GM18507 (cell line): ENCODE measurements at regions not wholly inside any gene's neighbourhood (a gene's known extent, or its start where the extent isn't known, plus 50 kb on each side); places are given as distances from the start of the nearest gene placed in this dataset.
"Not testable (repeated sequence)": the region's sequence is repeated elsewhere in the genome, so short reads cannot be mapped to it uniquely, and the experiment has no call there.

Experiments
- DNase-seq: peaks from one replicate; pipeline ENCODE4 v3.0.0; 2011; ENCODE audit warnings: low read depth; ENCODE audit not compliant: insufficient read length; ENCODE audit errors: extremely low spot score
- FAIRE-seq: peaks from 2 replicates; lab custom pipeline; 2011; peaks lifted over from hg19 to GRCh38; lab: Jason Lieb, UNC

DNA sequence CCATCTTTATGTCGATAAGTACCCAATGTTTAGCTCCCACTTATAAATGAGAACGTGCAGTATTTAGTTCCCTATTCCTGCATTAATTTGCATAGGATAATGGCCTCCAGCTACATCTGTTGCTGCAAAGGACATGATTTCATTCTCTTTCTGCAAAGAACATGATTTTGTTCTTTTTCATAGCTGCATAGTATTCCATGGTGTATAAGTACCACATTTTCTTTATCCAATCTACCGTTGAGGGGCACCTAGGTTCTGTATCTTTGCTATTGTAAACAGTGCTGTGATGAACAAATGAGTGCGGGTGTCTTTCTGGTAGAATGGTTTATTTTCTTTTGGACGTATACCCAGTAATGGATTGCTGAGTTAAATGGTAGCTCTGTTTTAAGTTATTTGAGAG lies 63.0 kb downstream of the HLX start:
- FAIRE-seq, result no peak
- DNase-seq, result no peak

DNA sequence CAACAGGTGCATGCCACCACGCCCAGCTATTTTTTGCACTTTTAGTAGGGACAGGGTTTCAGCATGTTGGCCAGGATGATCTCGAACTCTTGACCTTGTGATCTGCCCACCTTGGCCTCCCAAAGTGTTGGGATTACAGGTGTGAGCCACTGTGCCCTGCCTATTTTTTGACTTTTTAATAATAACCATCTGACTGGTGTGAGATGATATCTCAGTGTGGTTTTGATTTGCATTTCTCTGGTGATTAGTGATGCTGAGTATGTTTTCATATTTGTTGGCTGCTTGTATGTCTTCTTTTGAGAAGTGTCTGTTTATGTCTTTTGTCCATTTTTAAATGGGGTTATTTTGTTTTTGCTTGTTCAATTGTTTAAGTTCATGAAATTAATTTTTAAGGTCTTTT lies 63.7 kb downstream of the HLX start:
- not testable (repeated sequence) for FAIRE-seq, DNase-seq

DNA sequence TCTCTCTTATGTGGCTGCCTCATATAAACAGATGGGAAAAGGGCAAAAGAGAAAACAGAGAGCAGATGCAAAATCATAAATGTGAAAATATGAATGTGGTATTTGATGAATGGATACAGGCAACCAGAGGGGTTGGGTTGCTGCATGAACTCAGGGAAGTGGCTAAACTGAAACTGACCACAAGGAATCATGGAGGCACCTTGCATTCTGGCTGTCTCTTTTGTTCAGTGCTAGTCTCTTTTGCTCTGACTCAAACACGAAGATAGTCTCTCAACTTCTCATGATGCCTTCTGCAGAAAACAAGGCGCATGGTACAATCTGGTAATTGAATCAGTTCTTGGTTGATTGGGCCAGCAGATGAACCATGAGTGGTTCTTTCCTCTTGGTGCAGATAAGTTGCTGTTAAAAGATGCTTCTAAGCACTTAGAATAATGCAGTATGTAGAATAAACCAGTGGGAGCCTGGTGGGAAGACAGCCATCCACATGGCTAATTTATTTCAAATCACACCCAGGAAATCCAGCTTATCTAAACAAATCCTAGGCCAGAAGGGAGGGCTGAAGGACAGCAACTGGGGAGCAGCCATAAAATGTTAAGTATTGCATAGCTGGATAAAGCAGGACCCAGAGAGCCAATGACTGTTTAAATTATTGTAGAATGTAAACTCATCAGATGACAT lies 64.2 kb downstream of the HLX start:
- no peak for FAIRE-seq
- DNase-seq, result no peak

DNA sequence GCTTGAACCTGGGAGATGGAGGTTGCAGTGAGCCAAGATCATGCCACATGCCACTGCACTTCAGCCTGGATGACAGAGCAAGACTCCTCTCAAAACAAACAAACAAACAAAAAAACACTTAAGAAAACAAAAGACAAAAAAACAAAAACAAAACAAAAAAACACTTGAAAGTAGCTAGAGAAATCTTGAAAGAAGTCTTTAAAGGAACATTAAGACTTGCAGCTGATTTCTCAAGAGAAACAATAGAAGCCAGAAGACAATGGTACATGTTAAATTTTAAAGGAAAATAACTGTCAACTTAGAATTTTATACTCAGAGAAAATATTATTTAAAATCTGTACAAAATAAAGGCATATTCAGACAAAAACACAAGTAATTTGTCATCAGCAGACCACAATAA lies 71.3 kb downstream of the HLX start:
- DNase-seq (no peak), FAIRE-seq (no peak)

DNA sequence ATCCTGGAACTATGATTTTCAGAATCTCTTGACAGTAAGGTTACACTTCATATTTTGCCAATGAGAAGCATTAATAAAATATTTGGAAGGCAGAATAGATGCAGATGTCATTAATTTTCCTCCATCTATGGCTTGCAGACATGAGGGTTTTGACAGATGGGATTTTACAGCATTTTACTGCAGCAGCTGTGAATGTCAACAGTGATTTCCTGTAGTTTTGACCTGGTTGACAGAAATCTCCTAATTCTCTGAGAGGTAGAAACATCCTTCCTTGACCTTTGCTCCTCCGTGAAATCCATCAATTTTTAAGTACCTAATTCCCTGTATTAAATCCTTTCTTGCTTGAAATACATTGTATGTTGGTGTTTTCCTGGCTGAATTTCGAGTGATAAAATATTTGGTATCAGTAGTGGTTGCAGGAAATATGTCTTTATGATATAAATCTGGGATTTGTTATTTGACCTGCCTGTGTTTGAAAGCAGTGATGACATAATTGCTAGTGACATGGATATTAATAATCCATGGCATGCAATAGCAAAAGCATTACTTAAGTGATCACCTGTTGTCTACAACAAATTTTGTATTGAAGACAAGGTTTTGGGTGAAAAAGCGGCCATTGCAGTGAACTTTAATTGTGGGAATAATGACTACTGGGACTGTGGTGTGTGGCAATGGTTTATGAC lies 73.9 kb downstream of the HLX start:
- DNase-seq (no peak), FAIRE-seq (no peak)

DNA sequence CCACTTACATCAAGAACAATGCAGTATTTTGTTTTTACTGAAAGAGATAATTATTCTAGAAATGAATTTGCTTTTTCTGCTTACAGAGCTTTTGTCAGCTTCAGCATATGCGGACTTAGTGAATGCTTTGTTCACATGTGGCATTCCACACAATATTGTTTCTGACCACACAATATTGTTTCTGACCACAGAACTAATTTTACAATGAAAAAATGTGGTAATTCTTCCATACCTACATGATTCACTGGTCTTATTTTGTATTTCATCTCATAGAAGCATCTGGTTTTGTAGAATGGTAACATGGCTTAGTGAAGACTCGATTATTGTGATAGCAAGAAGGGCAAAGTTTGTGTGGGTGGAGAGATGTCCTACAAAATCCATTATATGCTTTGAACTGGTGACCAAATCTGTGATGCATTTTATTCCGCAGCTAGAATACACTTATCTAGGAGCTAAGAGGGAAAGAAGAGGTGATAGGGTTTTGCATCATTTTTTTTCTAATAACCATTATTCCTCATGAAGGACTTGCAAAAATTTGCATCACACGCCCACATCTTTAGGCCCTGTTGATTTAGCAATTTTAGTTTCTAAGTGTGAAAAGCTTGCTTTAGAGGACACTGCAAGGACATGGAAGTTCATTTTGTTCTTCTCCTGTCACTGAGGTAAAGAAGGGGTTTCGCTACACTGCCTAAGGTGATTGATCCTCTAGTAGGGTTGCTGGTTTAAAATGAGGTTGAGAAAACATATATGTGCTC lies 75.3 kb downstream of the HLX start:
- DNase-seq (no peak), FAIRE-seq (no peak)

DNA sequence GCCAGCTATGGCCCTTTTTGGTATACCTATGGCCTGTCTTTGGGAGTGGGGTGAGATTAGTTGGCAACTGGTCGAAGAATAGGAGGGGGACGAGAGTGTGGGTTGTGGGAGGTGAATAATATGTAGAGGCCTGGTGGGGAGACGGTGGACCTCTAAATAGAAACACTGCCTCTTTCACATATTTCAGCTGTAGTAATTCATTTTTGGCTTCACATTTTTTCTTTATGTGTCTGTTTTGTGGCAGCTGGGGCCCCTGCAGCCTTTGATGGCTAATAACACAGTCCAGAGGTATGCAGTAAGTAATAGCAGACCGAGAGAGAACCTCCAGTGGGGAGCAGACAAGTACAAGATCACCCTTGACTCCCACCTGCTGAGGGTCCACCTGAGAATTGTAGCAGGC lies 75.9 kb downstream of the HLX start:
- FAIRE-seq, result no peak
- no peak for DNase-seq

DNA sequence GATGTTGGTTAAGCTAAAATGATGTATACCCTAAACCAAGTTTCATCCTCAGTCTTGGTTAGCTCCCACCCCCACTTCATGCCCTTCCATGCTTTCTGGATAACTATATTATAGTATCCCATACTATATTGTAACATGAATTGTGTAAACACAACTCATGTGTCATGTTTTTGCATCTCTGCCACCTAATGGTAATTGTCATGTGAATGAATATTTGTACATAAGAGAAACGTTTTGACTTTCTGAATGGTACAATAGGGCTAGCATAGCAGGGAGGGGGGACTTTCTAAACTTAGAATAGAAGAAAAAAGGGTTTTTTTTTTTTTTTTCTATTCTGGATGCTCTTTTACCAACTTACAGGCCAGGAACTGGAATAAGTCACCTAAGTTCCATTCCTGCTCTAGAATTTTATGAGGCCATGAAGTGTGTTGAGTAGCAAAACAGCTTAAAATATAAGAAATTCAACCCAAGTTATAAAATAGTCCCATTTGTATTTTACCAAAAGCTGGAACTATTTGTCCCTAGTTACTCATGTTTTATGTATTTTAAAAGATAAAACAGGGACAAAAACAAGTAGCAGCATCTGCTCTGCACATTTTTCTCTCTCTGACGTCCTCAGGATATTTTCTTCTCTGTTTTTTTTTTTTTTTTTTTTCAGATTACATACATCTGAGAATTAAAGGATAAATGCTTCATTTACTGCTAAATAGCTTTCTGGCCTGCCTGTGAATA lies 77.4 kb downstream of the HLX start:
- FAIRE-seq (no peak), DNase-seq (no peak)

DNA sequence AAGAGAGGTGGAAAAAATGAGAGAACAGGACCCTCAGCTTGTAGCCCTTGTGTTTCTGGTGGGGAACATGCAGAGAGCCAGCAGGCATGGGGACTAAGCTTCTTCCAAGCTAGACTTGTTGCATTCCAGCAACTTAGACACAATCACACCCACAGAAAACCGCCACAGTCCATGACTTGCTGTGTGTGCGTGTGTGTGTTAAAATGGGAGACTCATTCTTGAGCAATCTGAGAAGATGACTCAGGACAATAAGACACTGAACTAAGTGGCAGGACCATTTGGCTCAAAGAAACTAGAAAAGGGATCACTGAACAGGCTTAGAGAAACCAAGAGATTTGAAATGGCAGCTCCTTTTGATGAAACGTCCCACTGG lies 78.0 kb downstream of the HLX start:
- DNase-seq (no peak), FAIRE-seq (no peak)

DNA sequence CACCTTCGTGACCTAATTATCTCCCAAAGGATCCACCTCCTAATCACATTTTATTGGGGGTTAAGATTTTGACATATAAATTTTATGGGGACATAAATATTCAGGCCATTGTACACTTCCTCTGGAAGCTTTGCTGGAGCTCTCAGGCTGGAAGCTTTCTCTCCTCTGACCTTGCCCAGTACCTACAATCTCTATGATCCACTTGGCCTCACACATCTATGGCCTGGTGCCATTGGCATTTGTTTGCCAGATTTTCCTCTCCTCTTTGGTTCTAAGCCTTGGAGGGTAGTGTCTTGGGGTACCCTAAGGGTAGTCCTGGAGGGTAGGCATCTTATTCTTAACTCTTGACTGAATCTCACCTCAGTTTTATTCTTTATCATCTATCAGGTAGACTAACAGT lies 79.0 kb downstream of the HLX start:
- FAIRE-seq (no peak), DNase-seq (no peak)

DNA sequence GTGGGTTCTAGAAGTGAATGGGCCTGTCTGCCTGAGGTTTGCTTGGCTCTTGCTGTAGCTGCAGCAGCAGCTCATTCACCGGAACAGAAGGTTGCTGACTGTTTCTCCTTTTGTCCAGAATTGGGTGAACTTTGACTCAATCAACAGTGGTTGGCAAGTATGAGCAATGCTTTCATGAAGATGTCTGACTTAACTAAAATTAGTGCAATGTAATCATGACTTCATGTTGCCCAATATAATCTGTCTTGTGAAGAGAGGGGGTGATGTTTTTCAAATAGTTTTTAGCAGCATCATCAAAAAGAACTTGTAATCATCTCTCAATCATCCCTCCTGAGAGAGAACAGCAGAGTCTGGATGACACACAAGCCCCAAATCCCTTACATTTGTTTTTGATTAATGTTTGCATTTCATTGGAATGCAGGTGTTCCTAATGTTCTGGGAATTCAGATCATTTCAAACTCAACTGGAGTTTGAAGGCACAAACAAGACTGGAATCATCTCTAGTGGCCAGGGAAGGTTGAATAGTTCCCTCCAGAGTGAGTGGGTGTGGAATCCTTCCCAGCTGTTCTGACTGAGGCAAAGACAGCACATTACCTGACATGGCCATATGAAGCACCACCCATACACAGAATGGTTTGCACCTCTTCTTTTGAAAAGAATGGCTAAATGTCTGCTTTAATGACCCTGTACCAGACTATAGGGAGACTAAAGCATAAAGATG lies 82.9 kb downstream of the HLX start:
- no peak for FAIRE-seq
- no peak for DNase-seq

DNA sequence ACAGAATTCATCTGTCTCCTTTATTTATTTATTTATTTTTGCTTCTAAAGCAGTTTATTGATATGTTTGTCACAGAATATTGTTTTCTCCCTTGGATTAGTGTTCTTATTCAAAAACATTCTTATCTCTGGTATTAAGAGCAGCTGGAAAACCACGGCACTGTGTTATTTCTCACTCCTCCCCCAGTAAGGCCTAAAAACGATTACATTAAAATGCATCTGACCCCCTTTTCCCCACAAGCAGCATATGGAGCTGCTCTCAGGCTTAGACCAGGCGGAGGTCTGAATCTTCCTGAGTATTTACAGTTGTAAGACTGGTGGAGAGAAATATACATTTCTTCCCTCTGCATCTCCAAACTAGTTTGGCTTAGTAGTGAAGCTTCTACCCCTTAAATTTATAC lies 86.8 kb downstream of the HLX start:
- FAIRE-seq (no peak), DNase-seq (no peak)

DNA sequence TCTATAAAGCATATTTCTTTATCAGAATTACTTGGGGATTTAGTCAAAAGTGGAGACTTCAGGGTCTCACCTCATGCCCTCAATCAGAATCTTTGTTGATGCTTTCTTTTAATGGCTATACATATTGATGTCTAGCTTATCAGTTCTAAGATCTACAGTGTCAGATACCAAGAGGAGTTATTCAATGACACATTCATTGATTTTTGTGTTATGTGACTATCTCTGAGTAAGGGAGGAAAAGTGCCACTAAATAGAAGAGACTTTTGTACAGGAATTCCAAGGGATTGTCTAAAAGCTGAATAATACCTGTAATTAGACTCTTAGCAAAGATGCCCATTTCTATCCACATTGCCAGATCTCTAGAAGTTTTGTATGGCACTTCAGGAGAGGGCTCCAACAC lies 87.2 kb downstream of the HLX start:
- no peak for DNase-seq
- no peak for FAIRE-seq

DNA sequence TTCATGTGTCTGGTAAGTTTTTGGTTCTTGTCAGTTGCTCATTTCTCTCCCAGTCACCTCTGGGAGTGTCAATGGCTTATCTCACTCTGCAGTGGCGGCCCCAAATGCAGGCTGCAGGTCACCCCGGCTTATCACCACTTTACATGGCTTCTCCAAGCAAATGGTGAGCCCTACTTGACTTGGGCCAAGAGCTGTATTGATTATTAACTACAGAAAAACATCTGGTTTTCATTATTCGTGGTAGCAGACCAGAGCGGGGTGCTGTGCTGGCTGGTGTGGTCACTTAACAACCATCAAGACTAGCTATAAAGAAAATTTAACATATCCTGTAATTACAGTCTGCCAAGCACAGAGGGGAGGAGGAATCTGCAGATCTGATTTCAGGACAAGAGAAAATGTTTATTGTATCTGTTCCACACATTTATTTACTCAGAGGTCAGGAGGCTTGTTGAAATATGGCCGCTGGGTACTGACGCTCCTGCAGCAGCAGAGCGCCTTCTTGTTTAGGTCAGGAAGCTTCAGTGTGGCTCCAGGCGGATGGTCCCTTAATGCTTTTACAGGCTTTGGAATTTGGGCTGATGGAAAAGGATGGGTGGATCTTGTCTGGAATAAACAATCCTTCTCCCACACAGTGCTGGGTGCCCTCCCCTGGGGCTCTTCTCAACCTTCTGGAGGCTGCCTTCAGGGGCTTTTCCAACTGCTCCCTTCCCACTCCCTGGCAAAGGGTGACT lies 87.8 kb downstream of the HLX start:
- DNase-seq, result no peak
- no peak for FAIRE-seq

DNA sequence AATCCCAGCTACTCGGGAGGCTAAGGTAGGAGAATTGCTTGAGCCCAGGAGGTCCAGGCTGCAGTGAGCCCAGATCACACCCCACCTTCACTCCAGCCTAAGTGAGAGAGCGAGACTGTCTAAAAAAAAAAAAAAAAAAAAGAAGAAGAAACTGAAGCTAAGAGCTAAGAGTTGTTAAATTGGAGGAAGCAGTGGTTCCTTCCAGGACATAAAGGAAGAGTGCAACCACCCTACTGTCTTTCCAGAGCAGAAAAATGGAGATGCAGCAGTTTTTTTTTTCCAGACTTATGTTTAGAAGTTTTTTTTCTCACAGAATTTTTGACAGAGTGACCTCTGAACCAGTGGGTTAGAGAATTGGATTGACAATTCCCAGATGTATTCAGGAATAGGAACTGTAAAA lies 88.7 kb downstream of the HLX start:
- DNase-seq (no peak), FAIRE-seq (no peak)

DNA sequence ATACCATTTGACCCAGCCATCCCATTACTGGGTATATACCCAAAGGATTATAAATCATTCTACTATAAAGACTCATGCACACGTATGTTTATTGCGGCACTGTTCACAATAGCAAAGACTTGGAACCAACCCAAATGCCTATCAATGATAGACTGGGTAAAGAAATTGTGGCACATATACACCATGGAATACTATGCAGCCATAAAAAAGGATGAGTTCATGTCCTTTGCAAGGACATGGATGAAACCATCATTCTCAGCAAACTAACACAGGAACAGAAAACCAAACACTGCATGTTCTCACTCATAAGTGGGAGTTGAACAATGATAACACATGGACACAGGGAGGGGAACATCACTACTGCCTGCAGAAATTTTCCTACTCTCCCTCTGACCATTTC lies 90.0 kb downstream of the HLX start:
- not testable (repeated sequence) for FAIRE-seq, DNase-seq

DNA sequence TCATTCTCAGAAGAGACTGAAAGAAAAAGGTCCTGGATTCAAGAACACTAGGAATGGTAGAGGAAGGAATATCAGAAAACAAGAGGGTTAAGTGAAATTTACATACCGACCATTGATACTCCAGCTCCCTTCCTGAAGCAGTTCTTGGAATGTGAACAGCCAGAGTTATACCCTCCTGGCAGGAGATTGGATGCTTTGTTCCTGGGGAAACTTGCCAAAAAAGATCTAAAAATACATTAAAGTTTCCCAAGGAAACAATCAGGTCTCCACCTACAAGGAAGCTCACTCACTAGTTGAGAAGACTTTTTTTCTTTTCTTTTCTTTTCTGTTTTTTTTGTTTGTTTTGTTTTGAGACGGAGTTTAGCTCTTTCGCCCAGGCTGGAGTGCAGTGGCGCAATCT lies 91.1 kb downstream of the HLX start:
- no peak for FAIRE-seq

DNA sequence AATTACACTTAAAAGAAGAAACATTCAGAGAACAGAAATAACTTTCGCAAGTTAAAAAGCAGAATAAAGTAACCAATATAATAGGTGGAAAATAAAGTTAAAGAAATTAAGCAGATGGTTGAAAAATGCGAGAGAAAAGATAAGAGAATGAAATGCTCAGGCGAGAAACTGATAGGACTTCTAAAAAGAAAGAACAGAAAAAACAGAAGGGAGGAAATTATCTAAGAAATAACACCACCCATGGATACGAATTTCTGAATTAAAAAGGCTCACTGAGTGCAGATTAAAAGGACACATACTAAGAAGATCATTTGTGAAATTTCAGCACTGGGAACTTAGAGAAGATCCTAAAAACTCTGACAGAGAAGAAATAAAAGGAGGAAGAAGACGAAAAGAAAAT lies 92.0 kb downstream of the HLX start:
- no peak for DNase-seq
- FAIRE-seq, result no peak

More for the DNA sequence above, 91.1 kb downstream of the HLX start:
- DNase-seq, result no peak

DNA sequence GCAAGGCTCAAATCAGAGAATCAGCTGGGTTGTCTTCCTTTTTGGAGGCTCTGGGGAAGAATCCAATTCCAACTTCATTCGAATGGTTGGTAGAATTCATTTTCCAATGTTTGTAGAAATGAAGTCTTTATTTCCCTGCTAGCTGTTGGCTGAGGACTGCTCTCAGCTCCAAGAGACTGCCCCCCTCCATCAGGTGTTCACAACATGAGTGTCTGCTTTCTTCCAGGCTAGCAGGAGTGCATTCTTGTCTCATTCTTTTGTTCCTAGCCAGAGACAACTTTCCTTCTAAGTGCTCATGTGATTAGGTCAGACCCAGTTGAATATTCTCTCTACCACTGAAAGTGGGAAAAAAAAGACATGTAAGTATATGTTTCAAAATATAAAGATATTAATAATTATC lies 95.2 kb downstream of the HLX start:
- DNase-seq, result no peak
- no peak for FAIRE-seq
